NB4 (cell line): ENCODE measurements at regions not wholly inside any gene's neighbourhood (a gene's known extent, or its start where the extent isn't known, plus 50 kb on each side); places are given as distances from the start of the nearest gene placed in this dataset.

Source experiments
- DNase-seq: peaks from one replicate; pipeline ENCODE4 v3.0.0; 2010; ENCODE audit warnings: low read depth
- H3K4me3 ChIP-seq: one replicate; pipeline ENCODE4 v1.5.1; 2011; ENCODE audit warnings: mild to moderate bottlenecking, low read depth, low read length, moderate library complexity
- MYC ChIP-seq: IDR thresholded peaks from 2 replicates; pipeline ENCODE4 v1.6.1; 2011; ENCODE audit warnings: low read depth, low read length
- POLR2A ChIP-seq: IDR thresholded peaks from 2 replicates; pipeline ENCODE4 v1.6.1; 2011; ENCODE audit warnings: mild to moderate bottlenecking; ENCODE audit not compliant: insufficient read length; ENCODE audit errors: extremely low read depth
- TF ChIP-seq, protein P1 (sequence below): IDR thresholded peaks from one replicate; pipeline ENCODE4 v1.5.1; 2012; ENCODE audit warnings: low read depth, low read length
- TF ChIP-seq, protein P2 (sequence below): IDR thresholded peaks from 2 replicates; pipeline ENCODE4 v1.6.1; 2011; ENCODE audit warnings: low read depth, low read length

DNA sequence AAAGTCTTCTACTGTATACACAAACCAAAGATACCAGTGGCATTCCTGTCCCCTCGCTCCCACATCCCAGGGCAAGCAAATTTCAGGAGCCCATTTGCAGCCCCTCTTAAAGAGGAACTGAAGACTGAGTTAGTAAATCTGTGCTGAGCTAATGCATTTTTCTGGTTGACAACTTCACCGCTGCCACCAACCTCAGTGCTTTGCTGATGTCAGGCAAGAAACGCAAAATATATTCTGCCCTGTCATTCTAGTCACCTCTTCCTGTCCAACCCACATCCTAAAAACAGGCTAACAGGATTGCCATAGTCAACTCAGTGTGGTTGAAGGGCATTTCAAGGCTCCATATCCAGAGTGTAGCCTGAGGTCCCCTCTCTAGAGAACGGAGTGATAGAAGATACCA is 59.4 kb upstream of the FICD start:
- TF ChIP-seq, protein P1, sequence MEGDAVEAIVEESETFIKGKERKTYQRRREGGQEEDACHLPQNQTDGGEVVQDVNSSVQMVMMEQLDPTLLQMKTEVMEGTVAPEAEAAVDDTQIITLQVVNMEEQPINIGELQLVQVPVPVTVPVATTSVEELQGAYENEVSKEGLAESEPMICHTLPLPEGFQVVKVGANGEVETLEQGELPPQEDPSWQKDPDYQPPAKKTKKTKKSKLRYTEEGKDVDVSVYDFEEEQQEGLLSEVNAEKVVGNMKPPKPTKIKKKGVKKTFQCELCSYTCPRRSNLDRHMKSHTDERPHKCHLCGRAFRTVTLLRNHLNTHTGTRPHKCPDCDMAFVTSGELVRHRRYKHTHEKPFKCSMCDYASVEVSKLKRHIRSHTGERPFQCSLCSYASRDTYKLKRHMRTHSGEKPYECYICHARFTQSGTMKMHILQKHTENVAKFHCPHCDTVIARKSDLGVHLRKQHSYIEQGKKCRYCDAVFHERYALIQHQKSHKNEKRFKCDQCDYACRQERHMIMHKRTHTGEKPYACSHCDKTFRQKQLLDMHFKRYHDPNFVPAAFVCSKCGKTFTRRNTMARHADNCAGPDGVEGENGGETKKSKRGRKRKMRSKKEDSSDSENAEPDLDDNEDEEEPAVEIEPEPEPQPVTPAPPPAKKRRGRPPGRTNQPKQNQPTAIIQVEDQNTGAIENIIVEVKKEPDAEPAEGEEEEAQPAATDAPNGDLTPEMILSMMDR, result no peak
- TF ChIP-seq POLR2A (no peak), MYC (no peak)
- TF ChIP-seq, protein P2, sequence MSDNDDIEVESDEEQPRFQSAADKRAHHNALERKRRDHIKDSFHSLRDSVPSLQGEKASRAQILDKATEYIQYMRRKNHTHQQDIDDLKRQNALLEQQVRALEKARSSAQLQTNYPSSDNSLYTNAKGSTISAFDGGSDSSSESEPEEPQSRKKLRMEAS, result no peak
- no peak for DNase-seq
- H3K4me3 ChIP-seq, result no peak overlapping the region

DNA sequence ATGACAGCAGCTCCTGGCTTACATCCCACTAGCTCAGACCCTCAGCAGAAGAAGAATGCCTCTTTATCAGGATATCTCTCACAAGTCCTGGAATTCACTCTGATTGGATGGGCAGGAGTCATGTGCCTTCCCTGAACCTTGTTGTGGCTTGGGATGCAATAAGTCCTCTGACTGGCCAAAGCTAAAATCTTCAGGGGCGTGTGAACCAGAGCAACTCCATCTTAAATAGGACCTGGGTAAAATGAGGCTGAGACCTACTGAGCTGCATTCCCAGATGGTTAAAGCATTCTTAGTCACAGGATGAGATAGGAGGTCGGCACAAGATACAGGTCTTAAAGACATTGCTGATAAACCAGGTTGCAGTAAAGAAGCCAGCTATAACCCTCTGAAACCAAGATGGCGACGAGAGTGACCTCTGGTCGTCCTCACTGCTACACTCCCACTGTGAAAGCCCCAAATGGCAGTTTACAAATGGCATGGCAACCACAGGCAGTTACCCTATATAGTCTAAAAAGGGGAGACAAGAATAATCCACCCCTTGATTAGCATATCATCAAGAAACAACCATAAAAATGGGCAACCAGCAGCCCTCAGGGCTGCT is 60.4 kb upstream of the FICD start:
- DNase-seq, result no peak
- TF ChIP-seq POLR2A, result no peak
- no peak for TF ChIP-seq MYC
- TF ChIP-seq, protein P2, result no peak
- TF ChIP-seq, protein P1, result no peak

DNA sequence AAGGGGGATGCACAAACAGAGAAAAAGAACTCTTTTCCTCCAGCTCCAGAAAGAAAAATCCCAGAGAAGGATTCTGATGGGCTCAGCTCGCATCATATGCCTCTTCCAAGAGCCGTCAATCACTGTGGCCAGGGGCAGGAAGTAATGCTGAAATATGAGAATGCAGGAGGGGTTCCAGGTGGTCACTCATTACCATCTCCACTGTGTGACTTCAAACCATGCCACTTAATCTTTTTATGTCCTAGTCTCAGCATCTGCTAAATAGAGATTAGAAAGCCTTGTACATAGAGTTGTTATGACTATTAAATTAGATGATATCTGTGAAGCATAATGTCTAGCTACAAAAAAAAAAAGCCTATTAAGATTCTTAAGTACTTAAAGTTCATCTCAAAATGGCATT is 65.6 kb upstream of the FICD start:
- TF ChIP-seq POLR2A (no peak), MYC (no peak)
- TF ChIP-seq, protein P2, result no peak
- TF ChIP-seq, protein P1, result no peak
- DNase-seq, result no peak
- H3K4me3 ChIP-seq, result no peak overlapping the region

More for the DNA sequence above, 60.4 kb upstream of the FICD start:
- H3K4me3 ChIP-seq, result no peak overlapping the region

DNA sequence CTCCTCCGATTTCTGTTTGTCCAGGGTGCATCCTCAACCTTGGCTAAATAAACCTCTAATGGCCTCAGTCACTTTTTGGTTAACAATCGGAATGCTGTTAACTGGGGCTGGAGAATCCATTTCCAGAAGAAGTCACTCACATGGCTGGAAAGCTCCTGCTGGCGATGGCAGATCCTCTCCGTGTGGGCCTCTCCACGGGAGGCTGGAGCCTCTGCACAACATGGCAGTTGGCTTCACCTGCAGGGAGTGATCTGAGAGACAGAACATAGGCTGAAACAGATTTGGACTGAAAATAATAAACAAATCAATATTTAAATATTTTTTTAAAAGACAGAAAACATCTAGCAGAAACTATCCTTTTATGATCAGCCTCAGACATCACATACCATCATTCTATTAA is 66.8 kb upstream of the FICD start:
- no peak for TF ChIP-seq MYC
- TF ChIP-seq, protein P2, result no peak
- TF ChIP-seq, protein P1, result no peak
- no peak for TF ChIP-seq POLR2A
- H3K4me3 ChIP-seq, result no peak overlapping the region
- no peak for DNase-seq

DNA sequence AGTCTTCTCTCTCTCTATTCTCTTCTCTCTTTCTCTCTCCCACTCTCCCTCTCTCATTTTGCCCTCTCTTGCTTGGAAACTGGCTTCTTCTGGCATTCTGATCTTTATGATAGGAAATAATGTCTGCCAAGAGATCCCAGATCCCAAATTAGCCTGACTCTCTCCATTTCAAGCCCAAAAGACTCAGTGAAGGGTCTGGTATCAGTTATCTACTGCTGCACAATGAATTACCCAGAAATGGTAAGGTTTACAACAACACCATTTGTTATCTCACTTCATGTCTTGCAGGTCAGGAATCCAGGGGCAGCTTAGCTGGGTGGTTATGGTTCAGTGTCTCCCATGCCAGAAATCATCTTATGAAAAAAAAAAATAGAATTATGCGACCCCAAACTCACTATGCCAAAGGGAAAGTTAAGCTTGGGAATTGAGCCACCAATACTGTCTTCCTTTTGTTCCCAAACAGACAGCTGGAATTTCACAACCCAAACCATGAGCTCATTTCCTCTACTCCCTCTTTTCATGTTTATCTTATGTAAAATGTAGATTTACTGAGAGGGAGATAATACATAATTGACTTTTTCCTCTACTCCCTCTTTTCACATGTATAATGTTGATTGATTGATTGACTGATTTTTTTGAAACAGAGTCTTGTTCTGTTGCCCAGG is 67.8 kb upstream of the FICD start:
- TF ChIP-seq, protein P1, result no peak
- TF ChIP-seq, protein P2, result no peak
- no peak for TF ChIP-seq MYC
- TF ChIP-seq POLR2A, result no peak
- no peak overlapping the region for H3K4me3 ChIP-seq

More for the DNA sequence above, 67.8 kb upstream of the FICD start:
- no peak for DNase-seq
